ENCODE measurements at regions not wholly inside any gene's neighbourhood (a gene's known extent, or its start where the extent isn't known, plus 50 kb on each side); places are given as distances from the start of the nearest gene placed in this dataset.

DNA sequence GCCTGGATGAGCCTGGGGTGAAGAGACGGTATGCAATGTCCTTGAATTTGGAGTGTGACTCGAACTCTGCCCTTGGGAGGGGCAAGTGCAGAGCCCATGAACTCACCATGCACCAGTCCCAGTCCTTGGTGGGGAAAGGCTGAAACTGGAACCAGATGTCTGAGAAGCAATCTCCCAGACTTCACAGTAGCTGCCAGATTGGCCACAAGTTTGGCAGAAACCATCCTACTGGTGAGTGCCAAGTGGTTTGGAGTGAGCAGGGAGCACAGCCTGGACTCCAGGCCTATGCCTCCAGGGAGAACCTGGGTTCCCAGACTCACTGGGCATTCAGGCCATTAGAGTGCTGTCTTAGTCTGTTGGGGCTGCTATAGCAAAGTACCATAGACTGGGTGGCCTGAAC is 99.6 kb upstream of the LYZL1 start:
- TF ChIP-seq CREB1 (CRISPR knock-in tag; IDR thresholded peaks at IDR 0.05; ENCODE audit: low read depth) (no peak), ZNF331 (CRISPR knock-in tag; IDR thresholded peaks at IDR 0.05; ENCODE audit: low read depth) (no peak), EZH2 (IDR thresholded peaks at IDR 0.05; ENCODE audit: low read depth, unreplicated experiment) (no peak), STAT1 (IDR thresholded peaks at IDR 0.05; ENCODE audit: unreplicated experiment) (no peak), REST (IDR thresholded peaks at IDR 0.05; ENCODE audit: unreplicated experiment) (no peak), EZH2phosphoT487 (IDR thresholded peaks at IDR 0.05; ENCODE audit: unreplicated experiment) (no peak), ZNF114 (CRISPR knock-in tag; IDR thresholded peaks at IDR 0.05) (no peak), POLR2AphosphoS5 (IDR thresholded peaks at IDR 0.05; ENCODE audit: low read depth) (no peak), JUNB (IDR thresholded peaks at IDR 0.05; ENCODE audit: unreplicated experiment) (no peak), NANOG (IDR thresholded peaks at IDR 0.05; ENCODE audit: borderline replicate concordance) (no peak)
- TF ChIP-seq, protein P1, sequence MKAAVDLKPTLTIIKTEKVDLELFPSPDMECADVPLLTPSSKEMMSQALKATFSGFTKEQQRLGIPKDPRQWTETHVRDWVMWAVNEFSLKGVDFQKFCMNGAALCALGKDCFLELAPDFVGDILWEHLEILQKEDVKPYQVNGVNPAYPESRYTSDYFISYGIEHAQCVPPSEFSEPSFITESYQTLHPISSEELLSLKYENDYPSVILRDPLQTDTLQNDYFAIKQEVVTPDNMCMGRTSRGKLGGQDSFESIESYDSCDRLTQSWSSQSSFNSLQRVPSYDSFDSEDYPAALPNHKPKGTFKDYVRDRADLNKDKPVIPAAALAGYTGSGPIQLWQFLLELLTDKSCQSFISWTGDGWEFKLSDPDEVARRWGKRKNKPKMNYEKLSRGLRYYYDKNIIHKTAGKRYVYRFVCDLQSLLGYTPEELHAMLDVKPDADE (IDR thresholded peaks at IDR 0.05): no peak
- TF ChIP-seq, protein P2, sequence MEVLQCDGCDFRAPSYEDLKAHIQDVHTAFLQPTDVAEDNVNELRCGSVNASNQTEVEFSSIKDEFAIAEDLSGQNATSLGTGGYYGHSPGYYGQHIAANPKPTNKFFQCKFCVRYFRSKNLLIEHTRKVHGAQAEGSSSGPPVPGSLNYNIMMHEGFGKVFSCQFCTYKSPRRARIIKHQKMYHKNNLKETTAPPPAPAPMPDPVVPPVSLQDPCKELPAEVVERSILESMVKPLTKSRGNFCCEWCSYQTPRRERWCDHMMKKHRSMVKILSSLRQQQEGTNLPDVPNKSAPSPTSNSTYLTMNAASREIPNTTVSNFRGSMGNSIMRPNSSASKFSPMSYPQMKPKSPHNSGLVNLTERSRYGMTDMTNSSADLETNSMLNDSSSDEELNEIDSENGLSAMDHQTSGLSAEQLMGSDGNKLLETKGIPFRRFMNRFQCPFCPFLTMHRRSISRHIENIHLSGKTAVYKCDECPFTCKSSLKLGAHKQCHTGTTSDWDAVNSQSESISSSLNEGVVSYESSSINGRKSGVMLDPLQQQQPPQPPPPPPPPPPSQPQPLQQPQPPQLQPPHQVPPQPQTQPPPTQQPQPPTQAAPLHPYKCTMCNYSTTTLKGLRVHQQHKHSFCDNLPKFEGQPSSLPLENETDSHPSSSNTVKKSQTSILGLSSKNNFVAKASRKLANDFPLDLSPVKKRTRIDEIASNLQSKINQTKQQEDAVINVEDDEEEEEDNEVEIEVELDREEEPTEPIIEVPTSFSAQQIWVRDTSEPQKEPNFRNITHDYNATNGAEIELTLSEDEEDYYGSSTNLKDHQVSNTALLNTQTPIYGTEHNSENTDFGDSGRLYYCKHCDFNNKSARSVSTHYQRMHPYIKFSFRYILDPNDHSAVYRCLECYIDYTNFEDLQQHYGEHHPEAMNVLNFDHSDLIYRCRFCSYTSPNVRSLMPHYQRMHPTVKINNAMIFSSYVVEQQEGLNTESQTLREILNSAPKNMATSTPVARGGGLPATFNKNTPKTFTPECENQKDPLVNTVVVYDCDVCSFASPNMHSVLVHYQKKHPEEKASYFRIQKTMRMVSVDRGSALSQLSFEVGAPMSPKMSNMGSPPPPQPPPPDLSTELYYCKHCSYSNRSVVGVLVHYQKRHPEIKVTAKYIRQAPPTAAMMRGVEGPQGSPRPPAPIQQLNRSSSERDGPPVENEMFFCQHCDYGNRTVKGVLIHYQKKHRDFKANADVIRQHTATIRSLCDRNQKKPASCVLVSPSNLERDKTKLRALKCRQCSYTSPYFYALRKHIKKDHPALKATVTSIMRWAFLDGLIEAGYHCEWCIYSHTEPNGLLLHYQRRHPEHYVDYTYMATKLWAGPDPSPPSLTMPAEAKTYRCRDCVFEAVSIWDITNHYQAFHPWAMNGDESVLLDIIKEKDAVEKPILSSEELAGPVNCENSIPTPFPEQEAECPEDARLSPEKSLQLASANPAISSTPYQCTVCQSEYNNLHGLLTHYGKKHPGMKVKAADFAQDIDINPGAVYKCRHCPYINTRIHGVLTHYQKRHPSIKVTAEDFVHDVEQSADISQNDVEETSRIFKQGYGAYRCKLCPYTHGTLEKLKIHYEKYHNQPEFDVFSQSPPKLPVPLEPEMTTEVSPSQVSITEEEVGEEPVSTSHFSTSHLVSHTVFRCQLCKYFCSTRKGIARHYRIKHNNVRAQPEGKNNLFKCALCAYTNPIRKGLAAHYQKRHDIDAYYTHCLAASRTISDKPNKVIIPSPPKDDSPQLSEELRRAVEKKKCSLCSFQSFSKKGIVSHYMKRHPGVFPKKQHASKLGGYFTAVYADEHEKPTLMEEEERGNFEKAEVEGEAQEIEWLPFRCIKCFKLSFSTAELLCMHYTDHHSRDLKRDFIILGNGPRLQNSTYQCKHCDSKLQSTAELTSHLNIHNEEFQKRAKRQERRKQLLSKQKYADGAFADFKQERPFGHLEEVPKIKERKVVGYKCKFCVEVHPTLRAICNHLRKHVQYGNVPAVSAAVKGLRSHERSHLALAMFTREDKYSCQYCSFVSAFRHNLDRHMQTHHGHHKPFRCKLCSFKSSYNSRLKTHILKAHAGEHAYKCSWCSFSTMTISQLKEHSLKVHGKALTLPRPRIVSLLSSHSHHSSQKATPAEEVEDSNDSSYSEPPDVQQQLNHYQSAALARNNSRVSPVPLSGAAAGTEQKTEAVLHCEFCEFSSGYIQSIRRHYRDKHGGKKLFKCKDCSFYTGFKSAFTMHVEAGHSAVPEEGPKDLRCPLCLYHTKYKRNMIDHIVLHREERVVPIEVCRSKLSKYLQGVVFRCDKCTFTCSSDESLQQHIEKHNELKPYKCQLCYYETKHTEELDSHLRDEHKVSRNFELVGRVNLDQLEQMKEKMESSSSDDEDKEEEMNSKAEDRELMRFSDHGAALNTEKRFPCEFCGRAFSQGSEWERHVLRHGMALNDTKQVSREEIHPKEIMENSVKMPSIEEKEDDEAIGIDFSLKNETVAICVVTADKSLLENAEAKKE (CRISPR knock-in tag; IDR thresholded peaks at IDR 0.05): no peak
- TF ChIP-seq, protein P3, sequence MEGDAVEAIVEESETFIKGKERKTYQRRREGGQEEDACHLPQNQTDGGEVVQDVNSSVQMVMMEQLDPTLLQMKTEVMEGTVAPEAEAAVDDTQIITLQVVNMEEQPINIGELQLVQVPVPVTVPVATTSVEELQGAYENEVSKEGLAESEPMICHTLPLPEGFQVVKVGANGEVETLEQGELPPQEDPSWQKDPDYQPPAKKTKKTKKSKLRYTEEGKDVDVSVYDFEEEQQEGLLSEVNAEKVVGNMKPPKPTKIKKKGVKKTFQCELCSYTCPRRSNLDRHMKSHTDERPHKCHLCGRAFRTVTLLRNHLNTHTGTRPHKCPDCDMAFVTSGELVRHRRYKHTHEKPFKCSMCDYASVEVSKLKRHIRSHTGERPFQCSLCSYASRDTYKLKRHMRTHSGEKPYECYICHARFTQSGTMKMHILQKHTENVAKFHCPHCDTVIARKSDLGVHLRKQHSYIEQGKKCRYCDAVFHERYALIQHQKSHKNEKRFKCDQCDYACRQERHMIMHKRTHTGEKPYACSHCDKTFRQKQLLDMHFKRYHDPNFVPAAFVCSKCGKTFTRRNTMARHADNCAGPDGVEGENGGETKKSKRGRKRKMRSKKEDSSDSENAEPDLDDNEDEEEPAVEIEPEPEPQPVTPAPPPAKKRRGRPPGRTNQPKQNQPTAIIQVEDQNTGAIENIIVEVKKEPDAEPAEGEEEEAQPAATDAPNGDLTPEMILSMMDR (conservative IDR thresholded peaks at IDR 0.05; ENCODE audit: low read depth in 2 of 2): no peak
- Histone ChIP-seq H4K20me1 (replicated peaks; ENCODE audit: insufficient read depth) (no peaks in the 10 kb centered on the region), H3K4me2 (no peak overlapping the region), H2AFZ (no peak overlapping the region), H3K36me3 (ENCODE audit: insufficient read depth) (no peaks in the 10 kb centered on the region), H3K4me1 (ENCODE audit: insufficient read depth) (no peaks in the 10 kb centered on the region), H3F3A (replicated peaks; ENCODE audit: low read depth) (no peaks in the 10 kb centered on the region), H3K27ac (ENCODE audit: low read depth) (no peak overlapping the region), H3K9me2 (ENCODE audit: insufficient read depth) (peaks cover 10% of the 10 kb centered on the region; the same call in 1 of the 2 replicates), H3K4me3 (no peak overlapping the region), H3K27me3 (ENCODE audit: insufficient read depth) (no peaks in the 10 kb centered on the region), H3K79me2 (replicated peaks; ENCODE audit: insufficient read depth) (no peaks in the 10 kb centered on the region)
- peaks cover 5% of the 10 kb centered on the region for H3K4me1 Mint-ChIP-seq
- no peak for ATAC-seq
- H3K36me3 Mint-ChIP-seq (ENCODE audit: low read depth): no peaks in the 10 kb centered on the region
- no peak overlapping the region for H3K27ac Mint-ChIP-seq
- H3K9me3 Mint-ChIP-seq: no peaks in the 10 kb centered on the region; the same call in 2 of the 3 replicates
- DNase-seq (ENCODE audit: low spot score): no peak
- H3K4me3 Mint-ChIP-seq: no peak overlapping the region
- H3K27me3 Mint-ChIP-seq (ENCODE audit: insufficient read depth, low read depth, poor library complexity): no peaks in the 10 kb centered on the region

Data from GM23338 (cell line).